GM21515 (cell line): ENCODE measurements at regions not wholly inside any gene's neighbourhood (a gene's known extent, or its start where the extent isn't known, plus 50 kb on each side); places are given as distances from the start of the nearest gene placed in this dataset.
"Not testable (repeated sequence)": the region's sequence is repeated elsewhere in the genome, so short reads cannot be mapped to it uniquely, and the experiment has no call there.

Experiments
- ATAC-seq: cut with Tn5 transposase; IDR thresholded peaks from one replicate; pipeline ENCODE4 v1.9.1; 2021; ENCODE audit not compliant: unreplicated experiment

DNA sequence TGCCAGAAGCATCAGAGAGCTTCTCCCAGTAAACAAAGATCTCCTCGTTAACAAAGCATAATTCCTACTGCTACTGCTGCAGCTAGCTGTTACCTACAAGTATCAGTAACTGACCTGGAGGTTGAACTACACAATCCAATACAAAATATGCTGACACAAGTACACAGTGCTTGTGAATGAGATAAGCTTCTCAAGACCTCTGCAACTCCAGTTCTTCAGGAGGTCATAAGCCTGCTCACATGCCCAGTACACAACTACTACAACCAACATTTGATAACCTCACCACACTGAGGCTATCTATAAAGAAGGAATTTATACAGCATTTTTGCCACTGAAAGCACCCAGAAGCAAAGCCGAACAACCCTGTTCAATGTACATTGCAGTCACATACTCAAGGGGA, 66.7 kb upstream of the SMARCAD1 start:
- ATAC-seq, result no peak

DNA sequence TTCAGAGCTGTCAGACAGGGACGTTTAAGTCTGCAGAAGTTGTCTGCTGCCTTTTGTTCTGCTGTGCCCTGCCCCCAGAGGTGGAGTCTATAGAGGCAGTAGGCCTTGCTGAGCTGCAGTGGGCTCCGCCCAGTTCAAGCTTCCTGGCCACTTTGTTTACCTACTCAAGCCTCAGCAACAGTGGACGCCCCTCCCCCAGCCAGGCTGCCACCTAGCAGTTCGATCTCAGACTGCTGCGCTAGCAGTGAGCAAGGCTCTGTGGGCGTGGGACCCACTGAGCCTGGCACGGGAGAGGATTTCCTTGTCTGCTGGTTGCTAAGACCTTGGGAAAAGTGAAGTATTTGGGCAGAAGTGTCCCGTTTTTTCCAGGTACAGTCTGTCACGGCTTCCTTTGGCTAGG, 59.6 kb upstream of the SMARCAD1 start:
- not testable (repeated sequence) for ATAC-seq

DNA sequence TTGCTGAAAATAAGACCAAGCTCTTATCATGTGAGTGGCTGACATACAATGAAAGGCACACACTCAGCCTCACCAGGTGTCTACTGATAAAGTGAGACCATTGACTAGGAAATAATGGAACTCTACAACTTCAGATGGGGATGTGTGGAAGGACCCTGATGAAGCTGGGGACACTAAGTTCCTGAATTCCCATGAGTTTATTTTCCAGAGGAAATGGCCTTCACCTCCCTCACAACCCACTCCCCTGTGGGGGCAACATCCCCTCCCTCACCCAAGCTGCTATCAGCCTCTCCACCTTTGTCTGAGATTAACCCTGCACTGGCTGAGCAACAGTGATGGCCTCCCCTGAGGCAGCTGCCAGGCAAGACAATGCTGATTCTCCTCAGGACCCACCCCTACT, 55.2 kb upstream of the SMARCAD1 start:
- ATAC-seq, result no peak

DNA sequence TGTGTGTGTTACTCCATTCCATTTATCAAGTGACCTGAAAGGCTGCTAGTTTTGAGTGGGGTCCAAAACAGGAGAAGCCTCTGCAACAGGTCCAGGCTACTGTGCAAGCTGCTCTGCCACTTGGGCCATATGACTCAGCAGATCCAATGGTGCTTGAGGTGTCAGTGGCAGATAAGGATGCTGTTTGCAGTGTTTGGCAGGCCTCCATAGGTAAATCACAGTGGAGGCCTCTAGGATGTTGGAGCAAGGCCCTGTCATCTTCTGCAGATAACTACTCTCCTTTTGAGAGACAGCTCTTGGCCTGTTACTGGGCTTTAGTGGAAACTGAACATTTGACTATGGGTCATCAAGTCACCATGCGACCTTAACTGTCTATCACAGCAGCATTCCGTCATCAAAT, 52.3 kb upstream of the SMARCAD1 start:
- ATAC-seq, result not testable (repeated sequence)

DNA sequence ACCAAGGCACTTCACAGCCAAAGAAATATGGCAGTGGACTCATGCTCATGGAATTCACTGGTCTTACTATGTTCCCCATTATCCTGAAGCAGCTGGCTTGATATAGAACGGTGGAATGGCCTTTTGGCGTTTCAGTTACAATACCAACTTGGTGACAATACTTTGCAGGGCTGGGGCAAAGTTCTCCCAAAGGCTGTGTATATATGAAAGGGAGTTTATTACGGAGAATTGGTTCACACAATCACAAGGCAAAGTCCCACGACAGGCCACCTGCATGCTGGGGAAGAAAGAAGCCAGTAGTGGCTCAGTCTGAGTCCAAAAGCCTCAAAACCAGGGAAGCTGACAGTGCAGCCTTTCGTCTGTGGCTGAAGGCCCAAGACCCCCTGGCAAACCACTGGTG, 50.8 kb upstream of the SMARCAD1 start:
- no peak for ATAC-seq
